ENCODE measurements at regions not wholly inside any gene's neighbourhood (a gene's known extent, or its start where the extent isn't known, plus 50 kb on each side); places are given as distances from the start of the nearest gene placed in this dataset.
"Not testable (repeated sequence)": the region's sequence is repeated elsewhere in the genome, so short reads cannot be mapped to it uniquely, and the experiment has no call there.

GRCh38 chr12:127140864-127141484, 1126.0 kb upstream of the TMEM132C start:
- not testable (repeated sequence) for TF ChIP-seq CTCF, POLR2A (IDR thresholded peaks at IDR 0.05)
